Erythroblast (primary cell): ENCODE measurements at regions not wholly inside any gene's neighbourhood (a gene's known extent, or its start where the extent isn't known, plus 50 kb on each side); places are given as distances from the start of the nearest gene placed in this dataset.

ENCODE experiments used
- GATA1 ChIP-seq: IDR thresholded peaks from 2 replicates; pipeline ENCODE4 v1.6.1; 2011; ENCODE audit warnings: low read depth, mild to moderate bottlenecking, control low read depth, low read length, moderate library complexity
- POLR2A ChIP-seq: IDR thresholded peaks from 2 replicates; pipeline ENCODE4 v1.6.1; 2011; ENCODE audit warnings: mild to moderate bottlenecking, low read length

GRCh38 chr7:156282816-156283215, 357.8 kb upstream of the RNF32 start:
- no peak for TF ChIP-seq POLR2A
- no peak for TF ChIP-seq GATA1
